CD4-positive, alpha-beta T cell treated with Interleukin-12 subunit alpha and Interleukin-12 subunit beta, for 1 hour (primary cell): ENCODE measurements at regions not wholly inside any gene's neighbourhood (a gene's known extent, or its start where the extent isn't known, plus 50 kb on each side); places are given as distances from the start of the nearest gene placed in this dataset.
"Not testable (repeated sequence)": the region's sequence is repeated elsewhere in the genome, so short reads cannot be mapped to it uniquely, and the experiment has no call there.

ENCODE experiments used
- DNase-seq: peaks from one replicate; pipeline ENCODE4 v3.0.0-alpha.2; 2020

DNA sequence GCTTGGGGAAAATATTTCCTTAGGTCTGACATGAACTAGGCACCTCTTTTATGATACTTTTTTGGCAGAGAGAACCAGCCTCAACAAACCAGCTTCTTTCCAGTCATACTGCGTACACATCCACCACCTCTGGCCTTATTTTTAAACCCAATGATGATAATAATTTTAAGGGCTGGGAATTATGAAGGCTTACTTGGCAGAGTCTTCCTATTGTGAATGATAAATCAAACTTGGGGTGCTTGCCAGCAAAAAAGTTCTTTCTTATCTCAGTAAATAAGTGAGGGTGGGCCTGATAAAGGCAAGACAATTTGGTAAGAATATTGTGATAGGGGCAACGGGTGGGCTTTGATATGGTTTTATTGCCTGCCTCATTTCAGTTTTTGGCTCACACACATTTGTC is 1230.2 kb upstream of the ZEB2 start:
- no peak for DNase-seq

DNA sequence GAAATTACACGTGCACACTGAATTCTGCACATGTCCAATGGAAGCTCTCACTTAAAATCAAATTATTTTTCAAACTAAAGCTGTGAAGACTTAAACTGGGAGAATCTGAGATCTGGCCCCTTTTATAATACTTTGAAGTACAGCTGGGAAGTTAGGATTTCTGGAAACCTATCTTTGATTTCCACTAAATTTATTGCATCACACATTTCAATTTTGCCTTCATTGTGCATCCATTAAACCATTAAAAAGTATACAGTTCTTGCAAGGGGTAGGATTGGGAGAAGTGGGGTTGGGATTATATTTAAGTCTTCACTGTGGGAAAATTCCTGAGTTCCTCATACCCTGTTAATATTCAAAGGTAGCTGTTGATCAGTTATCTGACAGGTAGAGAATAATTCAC is 1229.6 kb upstream of the ZEB2 start:
- no peak for DNase-seq

GRCh38 chr2:145748927-145749326 is 1229.0 kb upstream of the ZEB2 start:
- no peak for DNase-seq

- no peak for DNase-seq
These were observed 1227.8 kb upstream of the ZEB2 start for GRCh38 chr2:145747715-145748114.

DNA sequence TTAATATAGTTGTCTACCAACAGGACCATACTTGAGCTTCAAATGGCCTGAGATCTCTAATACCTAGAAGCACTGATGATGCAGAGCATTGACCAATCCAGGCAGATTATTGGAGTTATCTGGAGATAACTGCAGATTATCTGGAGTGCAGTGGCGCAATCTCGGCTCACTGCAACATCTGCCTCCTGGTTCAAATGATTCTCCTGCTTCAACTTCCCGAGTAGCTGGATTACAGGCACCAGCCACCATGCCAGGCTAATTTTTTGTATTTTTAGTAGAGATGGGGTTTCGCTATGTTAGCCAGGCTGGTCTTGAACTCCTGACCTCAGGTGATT is 1225.4 kb upstream of the ZEB2 start:
- not testable (repeated sequence) for DNase-seq

DNA sequence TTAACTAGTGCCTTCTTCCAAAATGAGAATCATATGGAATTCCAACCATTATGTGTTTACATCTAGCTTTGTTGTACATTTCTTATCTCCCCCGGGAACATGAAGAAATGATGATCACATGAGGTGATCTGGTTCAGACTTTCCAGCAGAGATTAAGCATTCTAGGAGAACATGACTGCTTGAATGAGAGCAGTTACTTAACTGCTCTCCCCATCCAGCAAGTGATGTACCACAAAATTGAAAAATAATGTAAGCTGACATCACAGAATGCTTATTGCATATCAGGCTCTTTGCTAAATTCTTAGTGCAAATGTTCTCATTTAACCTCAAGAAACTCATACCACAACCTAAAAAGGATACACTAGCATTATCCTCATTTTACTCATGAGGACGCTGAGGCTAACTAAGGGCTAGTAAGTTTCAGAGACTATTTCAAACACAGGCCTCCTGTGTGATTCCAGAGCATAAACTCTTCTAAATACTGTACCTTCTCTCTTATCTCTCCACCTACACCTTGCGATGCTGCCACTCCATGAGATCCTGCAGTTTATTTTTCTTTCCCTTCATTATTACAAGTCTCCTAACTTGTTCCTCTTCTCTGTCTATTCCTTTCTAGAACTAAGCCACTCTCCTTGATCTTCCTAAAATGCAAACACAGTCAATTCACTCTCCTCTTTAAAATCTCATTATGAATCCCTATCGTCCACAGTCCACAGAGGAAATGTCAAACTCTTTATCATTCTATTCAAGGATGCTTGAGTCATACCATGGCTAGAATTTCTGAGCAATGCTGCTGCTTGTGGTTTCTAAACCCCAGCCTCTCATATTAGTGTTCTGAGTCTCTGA is 1224.8 kb upstream of the ZEB2 start:
- no peak for DNase-seq

- DNase-seq: peak; percentile 5
These were observed 1223.1 kb upstream of the ZEB2 start for GRCh38 chr2:145743011-145743410.

DNA sequence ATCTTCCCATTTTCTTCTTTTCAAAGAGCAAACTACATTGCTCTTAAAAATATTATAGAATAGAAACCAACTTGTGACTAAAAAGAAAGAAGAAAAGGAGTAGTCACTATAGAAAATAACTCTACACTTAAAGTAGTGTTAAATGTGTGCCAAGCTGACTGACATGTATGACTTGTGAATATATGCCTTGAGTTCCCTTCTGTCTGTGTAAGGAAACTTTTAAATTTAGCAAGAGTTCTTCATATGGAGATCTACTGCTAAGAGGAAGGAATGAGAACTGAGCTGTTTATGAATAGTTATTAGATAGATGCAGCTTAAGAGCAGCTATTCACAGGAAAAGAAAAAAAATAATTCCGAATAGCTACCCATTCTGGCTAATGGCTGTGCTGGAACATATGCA is 1221.7 kb upstream of the ZEB2 start:
- DNase-seq: no peak

DNA sequence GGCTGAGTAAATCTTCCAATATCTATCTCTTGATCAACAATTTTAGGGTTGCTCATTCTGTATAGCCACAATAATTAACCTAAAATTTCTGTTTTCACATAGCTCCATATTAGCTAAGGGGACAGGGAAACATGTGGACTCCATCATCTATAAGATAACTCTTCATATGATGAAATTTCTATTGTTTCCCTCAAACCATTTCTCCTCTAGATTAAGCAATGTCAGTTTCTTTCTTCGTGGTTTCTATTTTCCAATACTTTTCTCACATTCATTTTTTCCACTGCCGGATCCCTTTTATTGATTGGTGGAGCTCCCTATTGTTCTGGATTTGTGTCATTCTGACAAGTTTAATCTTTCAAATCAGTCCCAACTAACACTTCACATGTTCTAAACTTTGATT is 1221.3 kb upstream of the ZEB2 start:
- DNase-seq: no peak

GRCh38 chr2:145740302-145740701 is 1220.4 kb upstream of the ZEB2 start:
- no peak for DNase-seq

GRCh38 chr2:145739681-145740080 is 1219.8 kb upstream of the ZEB2 start:
- no peak for DNase-seq

GRCh38 chr2:145736871-145737270 is 1217.0 kb upstream of the ZEB2 start:
- no peak for DNase-seq

DNA sequence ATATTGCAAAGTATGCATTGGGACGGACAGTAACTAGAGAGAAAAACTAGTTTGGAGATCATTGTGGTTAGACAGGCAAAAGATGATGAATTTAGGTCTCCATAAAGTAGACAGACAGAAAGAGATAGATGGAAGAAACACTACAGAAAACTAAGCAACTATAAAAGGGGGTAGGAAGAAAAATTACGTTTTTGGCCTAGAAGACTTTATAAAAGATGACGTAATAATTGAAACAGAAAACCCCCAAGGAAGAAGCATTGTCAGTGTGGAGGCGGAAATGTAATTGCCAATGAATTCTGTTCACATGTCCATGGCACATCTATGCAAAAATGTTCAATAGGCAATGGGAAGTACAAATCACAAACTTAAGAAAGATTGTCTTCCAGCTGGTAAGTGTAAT is 1211.5 kb upstream of the ZEB2 start:
- DNase-seq: no peak

GRCh38 chr2:145729993-145730770 is 1210.3 kb upstream of the ZEB2 start:
- no peak for DNase-seq

- DNase-seq: no peak
These were observed 1209.6 kb upstream of the ZEB2 start for GRCh38 chr2:145729481-145729880.

- DNase-seq: no peak
These were observed 1208.6 kb upstream of the ZEB2 start for GRCh38 chr2:145728511-145728910.

DNA sequence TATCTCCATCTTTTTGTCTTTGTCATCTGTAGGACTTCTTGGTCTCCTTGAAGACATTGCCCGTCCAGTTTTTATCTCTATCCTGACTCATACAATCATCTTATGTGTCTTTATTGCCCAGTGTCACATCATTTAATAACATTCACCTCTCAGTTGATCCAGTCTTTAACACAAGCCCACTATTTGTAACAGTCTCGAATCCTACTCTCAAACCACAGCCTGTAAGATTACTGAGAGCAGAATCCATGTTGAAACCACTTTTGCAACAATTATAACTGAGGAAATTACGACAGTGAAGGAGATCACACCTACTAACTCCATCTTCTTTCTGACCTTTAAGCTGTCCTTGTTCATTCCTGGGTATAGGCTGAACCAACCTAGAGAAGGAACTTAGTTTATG is 1206.0 kb upstream of the ZEB2 start:
- DNase-seq: no peak

- DNase-seq: no peak
These were observed 1204.5 kb upstream of the ZEB2 start for GRCh38 chr2:145724311-145724898.

- DNase-seq: no peak
These were observed 1204.0 kb upstream of the ZEB2 start for GRCh38 chr2:145723872-145724271.

GRCh38 chr2:145721681-145722080 is 1201.8 kb upstream of the ZEB2 start:
- DNase-seq: no peak

- no peak for DNase-seq
These were observed 1195.7 kb upstream of the ZEB2 start for GRCh38 chr2:145715601-145716000.

DNA sequence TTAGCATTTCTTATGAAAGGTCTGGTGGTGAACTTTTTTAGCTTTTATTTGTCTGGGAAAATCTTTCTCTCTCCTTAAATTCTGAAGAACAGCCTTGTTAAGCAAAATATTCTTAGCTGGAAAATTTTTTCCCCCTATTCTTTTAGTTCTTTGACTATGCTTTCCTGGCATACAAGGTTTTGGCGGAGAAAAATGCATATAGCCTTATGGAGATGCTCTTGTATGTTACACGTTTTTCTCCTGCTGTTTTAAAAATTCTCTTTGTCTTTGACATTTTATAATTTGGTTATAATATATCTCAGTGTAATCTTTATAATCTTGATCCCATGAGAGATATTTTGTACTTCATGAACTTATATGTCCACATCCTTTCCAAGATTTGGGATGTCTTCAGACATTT is 1190.4 kb upstream of the ZEB2 start:
- DNase-seq: no peak

GRCh38 chr2:145702305-145702704 is 1182.4 kb upstream of the ZEB2 start:
- no peak for DNase-seq

- peak; percentile 12 for DNase-seq
These were observed 1173.1 kb upstream of the ZEB2 start for GRCh38 chr2:145692971-145693478.
